ENCODE measurements at regions not wholly inside any gene's neighbourhood (a gene's known extent, or its start where the extent isn't known, plus 50 kb on each side); places are given as distances from the start of the nearest gene placed in this dataset.

GRCh38 chr6:109271622-109272021 lies 110.6 kb downstream of the CD164 start:
- H3K27me3 ChIP-seq, result no peaks in the 10 kb centered on the region
- H3K4me3 ChIP-seq, result no peak overlapping the region
- no peaks in the 10 kb centered on the region for H3K9me3 ChIP-seq (ENCODE audit: low read depth)
- H3K27ac ChIP-seq, result no peak overlapping the region
- no peak for DNase-seq (ENCODE audit: low read depth in 1 of 2, low spot score in 1 of 2)
- no peak for TF ChIP-seq CTCF (IDR thresholded peaks at IDR 0.05; ENCODE audit: low read depth, low read length)
- H3K36me3 ChIP-seq, result no peaks in the 10 kb centered on the region
- no peaks in the 10 kb centered on the region for H3K4me1 ChIP-seq (ENCODE audit: low read depth)

DNA sequence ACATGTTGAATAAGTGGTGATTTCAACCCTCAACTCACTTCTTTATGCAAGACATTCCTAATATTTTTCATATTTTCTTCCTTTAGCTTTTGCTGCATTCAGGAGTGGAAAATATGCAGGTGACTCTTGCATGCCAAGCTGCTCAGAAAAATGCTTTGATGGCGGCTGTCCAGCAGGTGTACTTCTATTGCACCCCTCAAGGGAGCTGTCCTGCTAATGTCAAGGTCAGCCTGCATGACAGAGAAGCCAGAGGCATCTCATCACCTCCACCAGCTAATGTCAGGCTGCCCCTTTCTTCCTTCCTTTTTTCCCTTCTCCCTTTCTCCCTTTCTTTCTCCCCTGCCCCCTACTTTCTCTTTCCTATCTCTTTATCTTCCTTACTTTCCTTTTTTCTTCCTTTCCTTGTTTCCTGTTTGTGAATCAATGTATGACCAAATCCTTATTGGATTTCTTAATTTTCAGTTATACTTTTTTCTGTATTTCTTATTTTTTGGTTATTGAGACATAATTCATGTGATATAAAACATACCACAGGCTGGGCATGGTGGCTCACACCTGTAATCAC lies 112.2 kb downstream of the CD164 start:
- no peaks in the 10 kb centered on the region for H3K9me3 ChIP-seq (ENCODE audit: low read depth)
- no peaks in the 10 kb centered on the region for H3K27me3 ChIP-seq
- no peak for DNase-seq (ENCODE audit: low read depth in 1 of 2, low spot score in 1 of 2)

GRCh38 chr6:109269057-109269456 lies 113.2 kb downstream of the CD164 start:
- Histone ChIP-seq H3K36me3 (no peaks in the 10 kb centered on the region), H3K4me3 (no peak overlapping the region), H3K27me3 (no peaks in the 10 kb centered on the region), H3K9me3 (ENCODE audit: low read depth) (no peaks in the 10 kb centered on the region), H3K4me1 (ENCODE audit: low read depth) (no peaks in the 10 kb centered on the region), H3K27ac (no peak overlapping the region)
- DNase-seq (ENCODE audit: low read depth in 1 of 2, low spot score in 1 of 2), result no peak
- no peak for TF ChIP-seq CTCF (IDR thresholded peaks at IDR 0.05; ENCODE audit: low read depth, low read length)

More for the DNA sequence above, 112.2 kb downstream of the CD164 start:
- no peaks in the 10 kb centered on the region for H3K4me1 ChIP-seq (ENCODE audit: low read depth)
- no peak overlapping the region for H3K4me3 ChIP-seq
- H3K36me3 ChIP-seq, result no peaks in the 10 kb centered on the region
- no peak for TF ChIP-seq CTCF (IDR thresholded peaks at IDR 0.05; ENCODE audit: low read depth, low read length)
- H3K27ac ChIP-seq, result no peak overlapping the region

DNA sequence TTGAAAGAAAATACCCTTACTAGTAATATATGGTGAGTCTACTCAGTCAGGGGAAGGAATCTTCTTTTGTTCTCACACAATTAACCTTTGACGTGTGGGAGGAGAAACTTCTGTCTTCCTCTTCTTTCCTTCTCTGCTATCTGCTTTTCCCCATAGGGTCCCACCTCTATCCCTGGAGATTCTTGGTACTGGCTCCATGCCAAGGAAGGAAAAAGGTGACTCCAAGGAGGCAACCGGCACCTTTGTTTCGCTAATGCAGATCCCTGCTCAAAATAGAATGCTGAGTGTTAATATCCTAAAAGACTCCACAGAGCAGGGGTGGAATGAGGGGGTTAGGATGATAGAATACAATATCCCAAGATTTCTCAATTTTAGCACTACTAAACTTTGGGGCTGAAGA lies 116.7 kb downstream of the CD164 start:
- no peak for TF ChIP-seq CTCF (IDR thresholded peaks at IDR 0.05; ENCODE audit: low read depth, low read length)
- no peak for DNase-seq (ENCODE audit: low read depth in 1 of 2, low spot score in 1 of 2)
- no peaks in the 10 kb centered on the region for H3K9me3 ChIP-seq (ENCODE audit: low read depth)
- no peak overlapping the region for H3K4me3 ChIP-seq
- no peak overlapping the region for H3K27ac ChIP-seq
- no peaks in the 10 kb centered on the region for H3K4me1 ChIP-seq (ENCODE audit: low read depth)
- H3K27me3 ChIP-seq, result no peaks in the 10 kb centered on the region
- no peaks in the 10 kb centered on the region for H3K36me3 ChIP-seq

DNA sequence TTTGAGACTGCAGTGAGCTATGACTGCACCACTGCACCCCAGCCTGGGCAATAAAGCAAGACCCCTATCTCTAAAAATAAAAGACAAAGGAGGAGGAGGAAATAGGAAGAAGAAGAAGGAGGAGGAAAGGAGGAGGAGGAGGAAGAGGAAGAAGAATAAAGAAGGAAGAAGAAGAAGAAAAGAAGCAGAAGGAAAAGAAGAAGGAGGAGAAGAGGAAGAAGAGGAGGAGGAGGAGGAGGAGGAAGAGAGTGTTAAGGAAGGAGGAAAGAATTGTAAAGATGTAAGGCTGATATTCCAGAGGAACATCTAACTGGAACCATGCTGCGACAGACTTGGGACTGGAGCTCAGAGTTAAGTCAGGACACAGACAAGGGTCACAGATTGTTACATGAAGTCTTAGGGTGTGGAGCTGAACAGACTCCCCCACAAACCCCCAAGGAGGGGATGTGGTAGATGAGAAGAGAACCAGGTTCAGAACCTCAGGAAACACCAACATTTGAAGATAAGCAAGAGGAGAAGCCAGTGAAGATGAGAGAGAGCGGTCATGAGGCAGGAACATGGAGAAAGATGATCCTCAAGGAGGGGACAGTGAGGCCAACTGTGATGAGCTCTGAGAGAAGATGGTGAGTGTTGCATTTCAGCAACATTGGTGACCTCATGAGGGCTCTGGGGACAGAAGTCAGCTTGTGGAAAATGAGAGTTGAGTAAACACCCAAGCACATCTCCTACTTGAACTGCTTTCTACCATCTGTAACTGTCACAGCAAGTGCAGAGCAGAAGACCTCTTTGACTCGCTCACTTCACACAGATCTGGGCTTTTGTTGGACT lies 118.2 kb downstream of the CD164 start:
- H3K36me3 ChIP-seq, result no peaks in the 10 kb centered on the region
- H3K27me3 ChIP-seq, result no peaks in the 10 kb centered on the region
- no peak for TF ChIP-seq CTCF (IDR thresholded peaks at IDR 0.05; ENCODE audit: low read depth, low read length)

More for the DNA sequence above, 118.2 kb downstream of the CD164 start:
- H3K4me1 ChIP-seq (ENCODE audit: low read depth), result no peaks in the 10 kb centered on the region
- no peak overlapping the region for H3K27ac ChIP-seq
- no peak overlapping the region for H3K4me3 ChIP-seq
- DNase-seq (ENCODE audit: low read depth in 1 of 2, low spot score in 1 of 2), result no peak
- H3K9me3 ChIP-seq (ENCODE audit: low read depth), result no peaks in the 10 kb centered on the region

Measured in cardiac muscle cell (in vitro differentiated cells and primary cell).